ENCODE measurements at regions not wholly inside any gene's neighbourhood (a gene's known extent, or its start where the extent isn't known, plus 50 kb on each side); places are given as distances from the start of the nearest gene placed in this dataset.

- peaks cover 15% of the 10 kb centered on the region for H3K27me3 Mint-ChIP-seq (ENCODE audit: low read depth)
- TF ChIP-seq CTCF (IDR thresholded peaks at IDR 0.05; ENCODE audit: unreplicated experiment in 3 of 3): peak; percentile 84 to 88 (median 88)
- peak overlapping the region in 2 of 3 experiments; percentile 4 to 14 for H3K27ac Mint-ChIP-seq
- no peaks in the 10 kb centered on the region for H3K36me3 Mint-ChIP-seq (ENCODE audit: low read depth)
- peak overlapping the region in 1 of 3 experiments; percentile 26 for H3K4me3 Mint-ChIP-seq
- no peaks in the 10 kb centered on the region for H3K9me3 Mint-ChIP-seq
- peaks cover 20% of the 10 kb centered on the region for H3K4me1 Mint-ChIP-seq
Observed at GRCh38 chr18:24726727-24727492, 266.5 kb downstream of the HRH4 start.

GRCh38 chr18:24727685-24728084 is 267.2 kb downstream of the HRH4 start:
- H3K9me3 Mint-ChIP-seq: no peaks in the 10 kb centered on the region
- H3K36me3 Mint-ChIP-seq (ENCODE audit: low read depth): no peaks in the 10 kb centered on the region
- H3K27ac Mint-ChIP-seq: no peak overlapping the region
- peaks cover 15% of the 10 kb centered on the region for H3K27me3 Mint-ChIP-seq (ENCODE audit: low read depth)
- peak overlapping the region in 2 of 3 experiments; percentile 0 to 2 for H3K4me3 Mint-ChIP-seq
- peaks cover 20% of the 10 kb centered on the region for H3K4me1 Mint-ChIP-seq
- no peak for TF ChIP-seq CTCF (IDR thresholded peaks at IDR 0.05; ENCODE audit: unreplicated experiment in 3 of 3)

GRCh38 chr18:24731158-24731557 is 270.7 kb downstream of the HRH4 start:
- Mint-ChIP-seq H3K9me3 (no peaks in the 10 kb centered on the region), H3K27ac (no peak overlapping the region), H3K27me3 (ENCODE audit: low read depth) (peaks cover 15% of the 10 kb centered on the region), H3K4me1 (peaks cover 12% of the 10 kb centered on the region), H3K36me3 (ENCODE audit: low read depth) (no peaks in the 10 kb centered on the region), H3K4me3 (no peak overlapping the region)
- TF ChIP-seq CTCF (IDR thresholded peaks at IDR 0.05; ENCODE audit: unreplicated experiment in 3 of 3): no peak

GRCh38 chr18:24731981-24732380 is 271.5 kb downstream of the HRH4 start:
- Mint-ChIP-seq H3K27ac (no peak overlapping the region), H3K9me3 (no peaks in the 10 kb centered on the region), H3K27me3 (ENCODE audit: low read depth) (peaks cover 15% of the 10 kb centered on the region), H3K4me1 (peaks cover 5% of the 10 kb centered on the region), H3K4me3 (no peak overlapping the region), H3K36me3 (ENCODE audit: low read depth) (no peaks in the 10 kb centered on the region)
- no peak for TF ChIP-seq CTCF (IDR thresholded peaks at IDR 0.05; ENCODE audit: unreplicated experiment in 3 of 3)

GRCh38 chr18:24734058-24734457 is 273.6 kb downstream of the HRH4 start:
- peak; percentile 34 to 54 (median 39) for TF ChIP-seq CTCF (IDR thresholded peaks at IDR 0.05; ENCODE audit: unreplicated experiment in 3 of 3)
- no peaks in the 10 kb centered on the region for H3K9me3 Mint-ChIP-seq
- H3K4me1 Mint-ChIP-seq: no peaks in the 10 kb centered on the region
- H3K4me3 Mint-ChIP-seq: no peak overlapping the region
- H3K27ac Mint-ChIP-seq: no peak overlapping the region
- no peaks in the 10 kb centered on the region for H3K36me3 Mint-ChIP-seq (ENCODE audit: low read depth)
- peaks cover 6% of the 10 kb centered on the region for H3K27me3 Mint-ChIP-seq (ENCODE audit: low read depth)
